ENCODE measurements at regions not wholly inside any gene's neighbourhood (a gene's known extent, or its start where the extent isn't known, plus 50 kb on each side); places are given as distances from the start of the nearest gene placed in this dataset.

GRCh38 chr4:137762591-137762990 lies 230.3 kb upstream of the PCDH18 start:
- no peak for DNase-seq (ENCODE audit: low spot score in 2 of 2)
- Histone ChIP-seq H3K4me1 (no peaks in the 10 kb centered on the region), H3K9me3 (no peaks in the 10 kb centered on the region), H3K4me3 (no peak overlapping the region), H3K27me3 (no peaks in the 10 kb centered on the region), H3K36me3 (no peaks in the 10 kb centered on the region), H3K27ac (no peak overlapping the region)
- intact Hi-C loops (cut with DNase I): no loop called here
- no peak for TF ChIP-seq CTCF (IDR thresholded peaks at IDR 0.05)

GRCh38 chr4:137754652-137755471 lies 222.6 kb upstream of the PCDH18 start:
- Histone ChIP-seq H3K4me1 (no peaks in the 10 kb centered on the region), H3K27me3 (no peaks in the 10 kb centered on the region), H3K4me3 (no peak overlapping the region), H3K36me3 (no peaks in the 10 kb centered on the region), H3K27ac (no peak overlapping the region), H3K9me3 (no peaks in the 10 kb centered on the region)
- no peak for TF ChIP-seq CTCF (IDR thresholded peaks at IDR 0.05)
- intact Hi-C loops (cut with DNase I): no loop called here
- DNase-seq (ENCODE audit: low spot score in 2 of 2): no peak

DNA sequence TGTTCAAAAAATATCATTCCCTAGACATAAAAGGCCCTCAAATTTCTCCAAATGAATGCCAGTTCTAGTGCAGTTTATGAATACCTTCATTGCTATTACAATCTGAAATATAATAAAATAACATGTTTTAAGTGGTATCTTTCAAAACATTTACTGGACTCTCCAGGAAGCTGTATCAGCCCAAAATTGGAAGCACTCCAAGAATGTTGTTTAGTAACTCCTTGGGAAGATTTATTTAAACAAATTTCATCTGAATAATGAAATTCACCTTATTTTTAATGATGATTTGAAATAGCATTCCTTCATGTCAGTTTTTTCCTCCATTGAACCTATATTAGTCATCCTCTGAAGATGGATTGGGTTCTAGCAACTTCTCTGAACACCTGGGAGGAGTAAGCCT lies 217.2 kb upstream of the PCDH18 start:
- DNase-seq (ENCODE audit: low spot score in 2 of 2): no peak
- Histone ChIP-seq H3K27ac (no peak overlapping the region), H3K4me1 (no peaks in the 10 kb centered on the region), H3K9me3 (no peaks in the 10 kb centered on the region), H3K4me3 (no peak overlapping the region), H3K27me3 (no peaks in the 10 kb centered on the region), H3K36me3 (no peaks in the 10 kb centered on the region)
- TF ChIP-seq CTCF (IDR thresholded peaks at IDR 0.05): no peak
- intact Hi-C loops (cut with DNase I): no loop called here

- no peak for TF ChIP-seq CTCF (IDR thresholded peaks at IDR 0.05)
- Histone ChIP-seq H3K4me1 (no peaks in the 10 kb centered on the region), H3K9me3 (no peaks in the 10 kb centered on the region), H3K27me3 (no peaks in the 10 kb centered on the region), H3K27ac (no peak overlapping the region), H3K4me3 (peak overlapping the region in 1 of 2 donors; percentile 9), H3K36me3 (no peaks in the 10 kb centered on the region)
- DNase-seq (ENCODE audit: low spot score in 2 of 2): no peak
- intact Hi-C loops (cut with DNase I): no loop called here
These were observed 216.3 kb upstream of the PCDH18 start for GRCh38 chr4:137748616-137749015.

GRCh38 chr4:137740141-137740540 lies 207.8 kb upstream of the PCDH18 start:
- no peaks in the 10 kb centered on the region for H3K27me3 ChIP-seq
- no peak for DNase-seq (ENCODE audit: low spot score in 2 of 2)
- H3K36me3 ChIP-seq: no peaks in the 10 kb centered on the region
- intact Hi-C loops (cut with DNase I): no loop called here
- H3K4me1 ChIP-seq: no peaks in the 10 kb centered on the region
- TF ChIP-seq CTCF (IDR thresholded peaks at IDR 0.05): no peak
- H3K9me3 ChIP-seq: no peaks in the 10 kb centered on the region
- H3K27ac ChIP-seq: no peak overlapping the region
- H3K4me3 ChIP-seq: no peak overlapping the region

Measured in ascending aorta (tissue), 2 donors.